HEK293 (cell line): ENCODE measurements at regions not wholly inside any gene's neighbourhood (a gene's known extent, or its start where the extent isn't known, plus 50 kb on each side); places are given as distances from the start of the nearest gene placed in this dataset.

ENCODE experiments used
- ZNF121 ChIP-seq: fragments of 450-650 bp; formaldehyde crosslinking; IDR thresholded peaks from 2 replicates; pipeline ENCODE4 v1.5.1; 2016; ENCODE audit warnings: missing biosample characterization, missing genetic modification characterization
- ZNF768 ChIP-seq: fragments of 450-650 bp; formaldehyde crosslinking; IDR thresholded peaks from 2 replicates; pipeline ENCODE4 v1.5.1; 2018; ENCODE audit warnings: missing biosample characterization, mild to moderate bottlenecking, missing genetic modification characterization
- TF ChIP-seq, protein P1 (sequence below): fragments of 450-650 bp; formaldehyde crosslinking; IDR thresholded peaks from 2 replicates; pipeline ENCODE4 v1.5.1; 2016; ENCODE audit warnings: missing biosample characterization, missing genetic modification characterization
- TF ChIP-seq, protein P2 (sequence below): fragments of 450-650 bp; formaldehyde crosslinking; IDR thresholded peaks from 2 replicates; pipeline ENCODE4 v1.5.1; 2016; ENCODE audit warnings: missing biosample characterization, missing genetic modification characterization
- TF ChIP-seq, protein P3 (sequence below): fragments of 450-650 bp; formaldehyde crosslinking; IDR thresholded peaks from 2 replicates; pipeline ENCODE4 v1.5.1; 2016; ENCODE audit warnings: missing biosample characterization, missing genetic modification characterization, low read depth

DNA sequence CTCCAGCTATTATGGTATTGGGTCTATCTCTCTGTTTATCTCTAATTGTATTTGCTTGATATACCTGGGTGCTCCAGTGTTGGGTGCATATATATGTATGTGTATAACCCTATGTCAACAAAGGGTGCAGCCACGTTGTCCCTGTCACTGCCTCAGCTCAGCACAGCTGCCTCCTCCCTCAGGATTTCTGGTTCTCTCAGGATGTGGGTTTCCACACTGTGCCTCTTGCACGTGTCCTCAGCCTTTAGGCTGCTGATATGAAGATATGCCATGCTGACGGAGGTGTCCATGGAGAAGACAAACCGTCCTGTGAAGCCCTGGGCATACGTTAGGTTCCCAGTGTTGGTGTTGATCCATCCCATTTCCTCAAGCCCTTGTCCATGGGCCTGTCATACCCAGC is 791.2 kb downstream of the TMEM121 start:
- TF ChIP-seq ZNF121 (tag by site-specific recombination) (no peak), ZNF768 (no peak)
- TF ChIP-seq, protein P1, sequence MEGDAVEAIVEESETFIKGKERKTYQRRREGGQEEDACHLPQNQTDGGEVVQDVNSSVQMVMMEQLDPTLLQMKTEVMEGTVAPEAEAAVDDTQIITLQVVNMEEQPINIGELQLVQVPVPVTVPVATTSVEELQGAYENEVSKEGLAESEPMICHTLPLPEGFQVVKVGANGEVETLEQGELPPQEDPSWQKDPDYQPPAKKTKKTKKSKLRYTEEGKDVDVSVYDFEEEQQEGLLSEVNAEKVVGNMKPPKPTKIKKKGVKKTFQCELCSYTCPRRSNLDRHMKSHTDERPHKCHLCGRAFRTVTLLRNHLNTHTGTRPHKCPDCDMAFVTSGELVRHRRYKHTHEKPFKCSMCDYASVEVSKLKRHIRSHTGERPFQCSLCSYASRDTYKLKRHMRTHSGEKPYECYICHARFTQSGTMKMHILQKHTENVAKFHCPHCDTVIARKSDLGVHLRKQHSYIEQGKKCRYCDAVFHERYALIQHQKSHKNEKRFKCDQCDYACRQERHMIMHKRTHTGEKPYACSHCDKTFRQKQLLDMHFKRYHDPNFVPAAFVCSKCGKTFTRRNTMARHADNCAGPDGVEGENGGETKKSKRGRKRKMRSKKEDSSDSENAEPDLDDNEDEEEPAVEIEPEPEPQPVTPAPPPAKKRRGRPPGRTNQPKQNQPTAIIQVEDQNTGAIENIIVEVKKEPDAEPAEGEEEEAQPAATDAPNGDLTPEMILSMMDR (tag by site-specific recombination): no peak
- TF ChIP-seq, protein P2, sequence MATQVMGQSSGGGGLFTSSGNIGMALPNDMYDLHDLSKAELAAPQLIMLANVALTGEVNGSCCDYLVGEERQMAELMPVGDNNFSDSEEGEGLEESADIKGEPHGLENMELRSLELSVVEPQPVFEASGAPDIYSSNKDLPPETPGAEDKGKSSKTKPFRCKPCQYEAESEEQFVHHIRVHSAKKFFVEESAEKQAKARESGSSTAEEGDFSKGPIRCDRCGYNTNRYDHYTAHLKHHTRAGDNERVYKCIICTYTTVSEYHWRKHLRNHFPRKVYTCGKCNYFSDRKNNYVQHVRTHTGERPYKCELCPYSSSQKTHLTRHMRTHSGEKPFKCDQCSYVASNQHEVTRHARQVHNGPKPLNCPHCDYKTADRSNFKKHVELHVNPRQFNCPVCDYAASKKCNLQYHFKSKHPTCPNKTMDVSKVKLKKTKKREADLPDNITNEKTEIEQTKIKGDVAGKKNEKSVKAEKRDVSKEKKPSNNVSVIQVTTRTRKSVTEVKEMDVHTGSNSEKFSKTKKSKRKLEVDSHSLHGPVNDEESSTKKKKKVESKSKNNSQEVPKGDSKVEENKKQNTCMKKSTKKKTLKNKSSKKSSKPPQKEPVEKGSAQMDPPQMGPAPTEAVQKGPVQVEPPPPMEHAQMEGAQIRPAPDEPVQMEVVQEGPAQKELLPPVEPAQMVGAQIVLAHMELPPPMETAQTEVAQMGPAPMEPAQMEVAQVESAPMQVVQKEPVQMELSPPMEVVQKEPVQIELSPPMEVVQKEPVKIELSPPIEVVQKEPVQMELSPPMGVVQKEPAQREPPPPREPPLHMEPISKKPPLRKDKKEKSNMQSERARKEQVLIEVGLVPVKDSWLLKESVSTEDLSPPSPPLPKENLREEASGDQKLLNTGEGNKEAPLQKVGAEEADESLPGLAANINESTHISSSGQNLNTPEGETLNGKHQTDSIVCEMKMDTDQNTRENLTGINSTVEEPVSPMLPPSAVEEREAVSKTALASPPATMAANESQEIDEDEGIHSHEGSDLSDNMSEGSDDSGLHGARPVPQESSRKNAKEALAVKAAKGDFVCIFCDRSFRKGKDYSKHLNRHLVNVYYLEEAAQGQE (tag by site-specific recombination): no peak
- TF ChIP-seq, protein P3, sequence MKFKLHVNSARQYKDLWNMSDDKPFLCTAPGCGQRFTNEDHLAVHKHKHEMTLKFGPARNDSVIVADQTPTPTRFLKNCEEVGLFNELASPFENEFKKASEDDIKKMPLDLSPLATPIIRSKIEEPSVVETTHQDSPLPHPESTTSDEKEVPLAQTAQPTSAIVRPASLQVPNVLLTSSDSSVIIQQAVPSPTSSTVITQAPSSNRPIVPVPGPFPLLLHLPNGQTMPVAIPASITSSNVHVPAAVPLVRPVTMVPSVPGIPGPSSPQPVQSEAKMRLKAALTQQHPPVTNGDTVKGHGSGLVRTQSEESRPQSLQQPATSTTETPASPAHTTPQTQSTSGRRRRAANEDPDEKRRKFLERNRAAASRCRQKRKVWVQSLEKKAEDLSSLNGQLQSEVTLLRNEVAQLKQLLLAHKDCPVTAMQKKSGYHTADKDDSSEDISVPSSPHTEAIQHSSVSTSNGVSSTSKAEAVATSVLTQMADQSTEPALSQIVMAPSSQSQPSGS: no peak
